ENCODE measurements at regions not wholly inside any gene's neighbourhood (a gene's known extent, or its start where the extent isn't known, plus 50 kb on each side); places are given as distances from the start of the nearest gene placed in this dataset.

DNA sequence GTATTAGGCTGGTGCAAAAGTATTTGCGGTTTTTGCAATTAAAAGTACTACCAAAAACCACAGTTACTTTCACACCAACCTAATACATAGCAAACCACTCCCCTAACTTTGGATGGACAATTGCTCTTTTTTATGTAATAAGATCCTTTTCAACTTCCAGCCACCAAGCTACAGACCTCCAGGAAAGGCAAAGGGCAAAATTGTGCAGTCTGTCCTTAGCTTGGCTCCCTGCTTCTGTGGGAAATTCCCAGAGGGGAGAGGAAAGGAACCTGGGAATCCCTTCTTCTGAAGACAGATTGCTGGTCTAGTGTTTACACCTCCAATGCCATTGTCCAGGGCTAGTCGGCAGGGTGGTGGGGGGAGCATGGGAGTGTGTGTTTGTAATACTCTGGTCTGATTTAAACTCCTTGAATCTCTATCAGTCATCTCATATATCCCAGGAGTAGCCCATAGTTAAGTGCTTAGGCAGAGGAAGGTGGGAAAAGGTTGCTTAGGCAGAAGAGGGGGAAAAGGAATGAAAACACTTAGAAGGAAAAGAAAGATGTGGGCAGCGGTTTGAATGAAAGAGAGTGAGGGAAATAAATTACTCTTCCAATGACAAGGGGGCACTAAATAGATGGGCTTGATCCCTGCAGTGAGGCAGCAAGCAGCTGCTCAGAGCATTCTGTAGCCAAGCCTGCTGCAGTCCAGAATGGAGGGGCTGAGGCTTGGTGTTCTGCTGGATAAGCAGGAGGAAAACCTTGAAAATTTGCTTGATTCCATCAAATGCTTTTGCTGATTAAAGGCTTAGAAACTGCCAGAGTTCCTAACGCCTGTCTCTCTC, 86.9 kb upstream of the MAP1B start:
- H3K27me3 ChIP-seq: peaks cover 0 to 1% of the 10 kb centered on the region in 2 donors
- intact Hi-C loops (cut with DNase I; ENCODE audit: low total_unique reads): no loop called here
- no peak overlapping the region for H3K4me3 ChIP-seq
- no peak for DNase-seq
- no peaks in the 10 kb centered on the region for H3K36me3 ChIP-seq
- no peaks in the 10 kb centered on the region for H3K9me3 ChIP-seq
- no peak overlapping the region for H3K27ac ChIP-seq
- no peaks in the 10 kb centered on the region for H3K4me1 ChIP-seq
- TF ChIP-seq POLR2A (IDR thresholded peaks at IDR 0.05): no peak
- TF ChIP-seq, protein P1, sequence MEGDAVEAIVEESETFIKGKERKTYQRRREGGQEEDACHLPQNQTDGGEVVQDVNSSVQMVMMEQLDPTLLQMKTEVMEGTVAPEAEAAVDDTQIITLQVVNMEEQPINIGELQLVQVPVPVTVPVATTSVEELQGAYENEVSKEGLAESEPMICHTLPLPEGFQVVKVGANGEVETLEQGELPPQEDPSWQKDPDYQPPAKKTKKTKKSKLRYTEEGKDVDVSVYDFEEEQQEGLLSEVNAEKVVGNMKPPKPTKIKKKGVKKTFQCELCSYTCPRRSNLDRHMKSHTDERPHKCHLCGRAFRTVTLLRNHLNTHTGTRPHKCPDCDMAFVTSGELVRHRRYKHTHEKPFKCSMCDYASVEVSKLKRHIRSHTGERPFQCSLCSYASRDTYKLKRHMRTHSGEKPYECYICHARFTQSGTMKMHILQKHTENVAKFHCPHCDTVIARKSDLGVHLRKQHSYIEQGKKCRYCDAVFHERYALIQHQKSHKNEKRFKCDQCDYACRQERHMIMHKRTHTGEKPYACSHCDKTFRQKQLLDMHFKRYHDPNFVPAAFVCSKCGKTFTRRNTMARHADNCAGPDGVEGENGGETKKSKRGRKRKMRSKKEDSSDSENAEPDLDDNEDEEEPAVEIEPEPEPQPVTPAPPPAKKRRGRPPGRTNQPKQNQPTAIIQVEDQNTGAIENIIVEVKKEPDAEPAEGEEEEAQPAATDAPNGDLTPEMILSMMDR (IDR thresholded peaks at IDR 0.05): no peak

- no peak overlapping the region for H3K4me3 ChIP-seq
- TF ChIP-seq, protein P1 (IDR thresholded peaks at IDR 0.05): no peak
- no peak for TF ChIP-seq POLR2A (IDR thresholded peaks at IDR 0.05)
- H3K27ac ChIP-seq: no peak overlapping the region
- no peaks in the 10 kb centered on the region for H3K4me1 ChIP-seq
- DNase-seq: no peak
- no peaks in the 10 kb centered on the region for H3K9me3 ChIP-seq
- intact Hi-C loops (cut with DNase I; ENCODE audit: low total_unique reads): no loop called here
- no peaks in the 10 kb centered on the region for H3K36me3 ChIP-seq
- H3K27me3 ChIP-seq: peaks cover 0 to 4% of the 10 kb centered on the region in 2 donors
Observed at GRCh38 chr5:72021651-72022357, 85.5 kb upstream of the MAP1B start.

- Histone ChIP-seq H3K4me1 (no peaks in the 10 kb centered on the region), H3K36me3 (no peaks in the 10 kb centered on the region), H3K9me3 (no peaks in the 10 kb centered on the region), H3K4me3 (no peak overlapping the region), H3K27ac (no peak overlapping the region), H3K27me3 (peaks cover 0 to 4% of the 10 kb centered on the region in 2 donors)
- TF ChIP-seq, protein P1 (IDR thresholded peaks at IDR 0.05): no peak
- no peak for TF ChIP-seq POLR2A (IDR thresholded peaks at IDR 0.05)
- intact Hi-C loops (cut with DNase I; ENCODE audit: low total_unique reads): no loop called here
- DNase-seq: no peak
Observed at GRCh38 chr5:72028382-72028781, 78.9 kb upstream of the MAP1B start.

DNA sequence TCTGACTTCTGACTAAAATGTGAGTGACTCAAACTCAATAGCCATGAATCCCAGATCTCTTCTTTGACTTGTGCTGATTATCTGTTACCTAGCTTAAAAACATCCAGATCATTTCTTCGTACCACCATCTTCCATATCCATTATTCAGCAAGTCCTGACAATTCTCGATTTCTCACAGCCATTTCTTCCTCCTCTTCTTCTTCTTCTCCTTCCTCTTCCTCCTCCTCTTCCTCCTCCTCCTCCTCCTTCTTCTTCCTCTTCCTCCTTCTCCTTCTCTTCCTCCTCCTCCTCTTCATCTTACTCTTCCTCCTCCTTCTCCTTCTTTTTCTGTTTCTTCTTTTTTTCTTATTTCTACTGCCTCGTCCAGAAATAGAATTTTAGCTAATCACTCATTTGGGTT, 77.0 kb upstream of the MAP1B start:
- H3K9me3 ChIP-seq: no peaks in the 10 kb centered on the region
- H3K4me1 ChIP-seq: no peaks in the 10 kb centered on the region
- no peak overlapping the region for H3K4me3 ChIP-seq
- H3K27me3 ChIP-seq: peaks cover 0 to 4% of the 10 kb centered on the region in 2 donors
- intact Hi-C loops (cut with DNase I; ENCODE audit: low total_unique reads): no loop called here
- no peaks in the 10 kb centered on the region for H3K36me3 ChIP-seq
- TF ChIP-seq POLR2A (IDR thresholded peaks at IDR 0.05): no peak
- TF ChIP-seq, protein P1 (IDR thresholded peaks at IDR 0.05): no peak
- H3K27ac ChIP-seq: no peak overlapping the region
- no peak for DNase-seq

DNA sequence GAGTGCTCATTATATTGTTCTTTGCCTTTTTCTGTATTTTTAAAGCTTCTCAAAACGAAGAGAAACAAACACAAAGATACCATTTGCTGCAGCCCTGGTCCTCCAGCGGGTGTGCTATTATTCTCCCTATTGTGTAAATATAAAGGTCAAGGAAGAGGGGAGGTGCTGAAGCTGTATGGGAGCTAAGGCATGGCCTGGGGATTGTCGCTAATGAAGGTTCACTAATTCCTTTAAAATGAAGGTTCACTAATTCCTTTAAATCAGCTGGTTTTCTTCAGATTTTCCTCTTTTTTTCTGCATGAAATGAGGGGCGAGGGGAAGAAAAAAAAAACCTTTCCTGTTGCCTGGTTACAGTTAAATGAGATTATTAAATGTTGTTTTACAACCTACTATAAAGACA, 74.5 kb upstream of the MAP1B start:
- Histone ChIP-seq H3K27ac (no peak overlapping the region), H3K4me1 (no peaks in the 10 kb centered on the region), H3K27me3 (no peaks in the 10 kb centered on the region), H3K4me3 (no peak overlapping the region), H3K36me3 (no peaks in the 10 kb centered on the region), H3K9me3 (no peaks in the 10 kb centered on the region)
- no peak for DNase-seq
- TF ChIP-seq, protein P1 (IDR thresholded peaks at IDR 0.05): no peak
- no peak for TF ChIP-seq POLR2A (IDR thresholded peaks at IDR 0.05)
- intact Hi-C loops (cut with DNase I; ENCODE audit: low total_unique reads): no loop called here
